ENCODE measurements at regions not wholly inside any gene's neighbourhood (a gene's known extent, or its start where the extent isn't known, plus 50 kb on each side); places are given as distances from the start of the nearest gene placed in this dataset.
A peak's percentile ranks its signal among the peaks of the same experiment; 100 is the strongest.

DNA sequence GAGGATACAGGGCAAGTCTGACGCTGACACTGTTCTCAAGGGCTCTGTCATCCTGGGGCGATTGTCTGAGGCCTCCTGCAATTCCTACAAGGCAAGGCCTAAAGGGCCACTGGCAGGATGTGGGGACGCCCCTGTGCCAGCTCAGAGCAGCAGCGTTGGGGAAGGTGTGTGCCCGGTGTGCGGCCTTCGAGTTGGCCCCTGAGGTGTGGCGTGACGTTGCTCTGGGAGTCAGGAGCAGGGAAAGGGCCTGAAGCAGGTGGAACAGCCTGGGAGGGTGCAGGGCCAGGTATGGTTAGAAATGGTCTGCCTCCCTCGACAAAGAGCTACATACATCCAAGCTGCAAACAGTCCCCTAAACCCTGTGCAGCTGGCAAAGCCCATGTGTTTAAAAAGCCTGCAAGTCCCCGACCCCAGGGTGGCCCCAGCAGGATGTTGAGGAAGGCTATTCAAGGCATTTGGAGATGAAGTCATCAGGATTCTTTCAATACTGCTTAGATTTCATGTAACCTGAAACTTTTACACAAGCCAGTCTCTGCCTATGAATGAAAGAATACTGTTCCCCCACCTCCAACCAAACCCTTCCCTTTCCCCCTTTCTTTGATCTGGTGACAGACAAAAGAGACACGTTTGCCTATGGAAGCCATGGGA lies 142.5 kb upstream of the TNS3 start:
- no peak for FAIRE-seq

DNA sequence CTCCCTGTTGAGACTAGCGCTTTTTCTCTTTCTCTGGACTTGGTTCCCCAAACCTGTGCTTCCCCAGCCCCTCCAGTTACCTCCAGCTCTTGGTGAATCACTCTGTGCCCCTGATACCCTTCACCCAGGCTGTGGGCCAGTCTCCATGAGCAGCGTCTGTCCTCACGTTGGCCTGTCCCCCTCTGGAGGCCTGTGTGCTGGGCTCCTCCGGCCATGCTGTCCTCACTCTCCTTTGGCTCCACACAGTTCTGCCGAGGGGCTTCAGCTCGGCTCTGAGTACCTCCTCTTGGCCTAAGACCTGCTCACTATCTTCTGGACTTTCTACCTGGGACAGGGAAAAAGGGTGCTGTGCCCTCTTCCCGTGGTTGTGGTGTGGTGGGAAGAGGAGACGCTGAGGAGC lies 140.2 kb upstream of the TNS3 start:
- no peak for FAIRE-seq

DNA sequence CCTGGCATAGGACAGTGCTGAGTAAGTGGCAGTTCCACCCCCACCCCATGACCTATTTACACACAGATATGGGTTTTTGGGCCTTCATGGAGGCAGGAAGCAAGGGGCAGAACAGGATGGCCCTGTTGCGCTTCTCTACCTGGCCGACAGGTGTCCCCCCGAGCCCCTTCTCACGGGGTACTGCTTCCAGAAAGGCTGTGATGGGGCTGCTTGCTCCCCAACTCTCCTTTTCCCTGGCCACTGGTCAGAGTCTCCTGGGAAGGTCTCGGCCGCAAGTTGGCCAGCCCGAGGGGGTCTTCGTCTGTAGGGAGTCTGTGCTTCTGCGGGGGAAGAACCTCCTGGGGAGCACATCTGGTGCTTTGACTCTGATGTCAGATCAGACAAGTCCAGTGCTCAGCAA lies 139.8 kb upstream of the TNS3 start:
- FAIRE-seq: no peak

DNA sequence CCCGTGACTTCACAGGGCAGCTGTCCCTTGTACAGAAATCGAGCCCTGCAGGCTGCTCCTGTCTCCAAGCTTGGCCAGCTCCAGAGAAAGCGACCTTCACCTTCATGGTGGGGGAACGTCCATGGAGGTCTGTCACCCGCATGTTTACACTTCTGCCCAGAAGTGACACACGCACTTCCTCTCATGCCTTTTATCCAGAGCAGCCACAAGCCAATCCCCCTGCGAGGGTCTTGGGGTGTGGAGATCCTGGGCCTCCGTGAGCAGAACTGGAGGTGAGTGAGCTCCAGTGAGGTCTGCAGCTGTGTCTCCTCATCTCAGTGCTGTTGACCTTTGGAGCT lies 139.0 kb upstream of the TNS3 start:
- no peak for FAIRE-seq

DNA sequence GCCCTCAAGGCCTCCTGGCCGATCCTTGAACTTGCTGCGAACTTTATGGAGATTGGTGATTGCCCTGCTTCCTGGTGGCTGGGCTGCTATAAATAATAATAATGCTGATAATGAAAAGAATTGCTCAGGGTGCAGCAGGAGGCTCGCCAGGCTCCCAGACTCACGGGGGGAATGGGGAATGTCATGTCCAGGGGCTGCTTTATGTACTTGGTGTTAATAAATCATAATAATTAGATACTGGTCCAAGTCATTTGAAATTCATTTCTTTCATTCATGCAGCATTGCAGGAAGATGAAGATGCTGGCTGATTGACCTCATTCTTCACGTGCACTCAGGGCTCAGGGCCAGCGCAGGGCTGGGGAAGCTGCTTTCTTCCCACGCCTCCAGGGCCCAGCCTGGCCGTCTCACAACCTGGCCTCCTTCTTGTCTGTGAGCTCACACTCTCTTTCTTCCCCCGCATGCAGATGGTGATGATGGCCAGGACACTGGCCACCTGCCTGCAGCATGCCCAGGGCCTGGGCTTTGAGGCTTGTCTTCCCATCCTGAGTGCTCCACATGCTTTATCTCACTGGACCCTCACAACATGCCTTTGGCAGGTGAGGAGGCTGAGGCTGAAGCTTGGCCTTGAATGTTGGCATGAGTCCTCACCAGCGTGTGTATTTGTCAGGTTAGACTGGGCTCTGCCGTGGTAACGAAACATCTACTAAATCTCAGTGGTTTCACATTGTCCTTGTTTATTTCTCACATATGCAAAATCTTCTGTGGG lies 138.4 kb upstream of the TNS3 start:
- FAIRE-seq: peak; percentile 29

DNA sequence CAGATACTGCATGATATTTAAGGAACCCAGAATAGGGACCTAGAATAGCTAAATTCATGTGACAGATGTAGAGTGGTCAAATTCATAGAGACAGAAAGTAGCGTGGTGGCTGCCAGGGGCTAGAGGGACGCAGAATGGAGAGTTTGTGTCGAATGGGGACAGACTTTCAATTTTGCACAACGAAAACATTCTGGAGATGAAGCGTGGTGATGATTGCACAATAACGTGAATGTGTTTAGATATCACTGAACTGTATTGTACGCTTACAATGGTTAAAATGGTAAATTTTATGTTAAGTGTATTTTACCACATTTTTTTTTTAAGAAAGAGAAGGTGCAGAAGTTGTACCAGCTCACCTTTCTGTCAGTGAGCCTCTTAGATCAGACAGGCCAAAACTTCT lies 137.8 kb upstream of the TNS3 start:
- no peak for FAIRE-seq

DNA sequence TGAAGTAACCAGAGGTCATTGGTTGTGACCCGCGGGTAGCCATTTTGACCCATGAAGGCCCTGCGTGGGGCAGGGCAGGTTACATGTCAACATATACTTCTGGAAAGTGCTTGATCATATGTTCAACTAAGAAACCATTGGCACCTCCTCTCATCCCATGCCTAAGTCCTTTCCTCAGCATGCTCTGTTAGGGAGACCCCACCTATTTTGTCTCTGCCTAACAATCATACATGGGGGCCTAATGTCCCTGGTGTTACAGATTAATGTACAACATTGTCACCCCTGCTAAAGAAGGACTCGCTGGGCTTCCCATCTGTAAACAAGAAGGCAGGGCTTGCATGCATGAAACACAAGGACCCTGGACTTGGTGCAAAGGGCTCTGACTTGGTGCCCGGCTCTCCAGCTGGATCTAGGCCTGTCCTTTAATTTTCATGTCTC lies 133.7 kb upstream of the TNS3 start:
- no peak for FAIRE-seq

DNA sequence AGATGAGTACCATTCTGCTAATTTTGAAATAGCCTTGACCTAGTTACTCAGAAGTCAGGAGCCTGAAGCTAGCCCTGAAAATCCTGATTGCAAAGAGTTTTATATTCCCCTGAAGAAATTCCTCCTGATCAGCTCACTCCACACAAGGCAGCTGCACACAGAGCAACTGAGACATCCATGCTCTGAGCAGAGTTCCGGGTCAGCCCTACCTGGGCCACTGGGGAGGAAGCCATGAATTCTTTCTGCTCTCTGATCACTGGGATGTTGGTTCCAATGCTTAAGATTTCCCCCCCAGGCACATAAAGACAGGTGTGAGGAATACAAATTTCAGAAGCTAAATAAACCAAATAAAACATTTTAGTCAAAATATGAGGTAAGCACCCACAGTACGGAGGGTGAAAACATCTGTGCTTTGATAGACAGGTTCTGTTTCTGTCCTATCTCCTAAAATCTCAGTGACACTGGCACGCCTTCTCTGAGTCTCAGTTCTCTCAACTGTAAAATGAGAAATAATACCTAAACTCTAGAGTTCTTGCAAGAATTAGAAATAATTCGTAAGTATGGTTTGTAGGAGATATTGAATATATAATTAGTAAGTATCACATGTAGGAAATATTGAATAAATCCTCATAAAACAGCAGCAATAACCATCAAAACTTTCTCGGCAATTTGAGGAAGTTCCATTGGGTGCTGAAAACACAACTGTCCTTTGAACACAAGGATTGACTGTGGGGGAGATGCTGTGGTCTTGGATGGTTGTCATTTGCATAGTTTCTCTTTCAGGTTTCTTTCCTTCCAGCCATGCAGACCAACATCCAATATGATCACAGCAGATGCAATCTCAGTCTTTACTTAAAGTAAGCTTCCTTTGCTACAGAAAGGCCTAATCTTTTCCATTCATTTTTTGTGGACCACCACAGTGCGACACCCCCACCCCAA lies 133.0 kb upstream of the TNS3 start:
- no peak for FAIRE-seq

DNA sequence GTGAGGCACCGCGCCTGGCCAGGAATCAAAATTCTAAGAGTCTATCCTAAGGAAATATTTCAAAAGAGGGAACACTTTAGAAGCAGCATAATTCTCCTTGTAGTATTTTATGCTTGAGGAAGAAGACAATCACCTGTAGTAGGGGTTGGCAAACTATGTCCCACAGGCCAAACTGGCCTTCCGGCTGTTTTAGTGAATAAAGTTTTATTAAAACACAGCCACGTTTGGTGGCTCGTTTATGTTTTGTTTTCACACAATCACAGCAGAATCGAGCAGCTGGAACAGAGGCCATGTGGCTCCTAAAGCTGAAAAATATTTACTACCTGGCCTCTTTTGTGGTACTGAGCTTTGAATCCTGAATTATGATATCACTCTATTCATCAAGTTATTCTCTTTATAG lies 131.7 kb upstream of the TNS3 start:
- no peak for FAIRE-seq

DNA sequence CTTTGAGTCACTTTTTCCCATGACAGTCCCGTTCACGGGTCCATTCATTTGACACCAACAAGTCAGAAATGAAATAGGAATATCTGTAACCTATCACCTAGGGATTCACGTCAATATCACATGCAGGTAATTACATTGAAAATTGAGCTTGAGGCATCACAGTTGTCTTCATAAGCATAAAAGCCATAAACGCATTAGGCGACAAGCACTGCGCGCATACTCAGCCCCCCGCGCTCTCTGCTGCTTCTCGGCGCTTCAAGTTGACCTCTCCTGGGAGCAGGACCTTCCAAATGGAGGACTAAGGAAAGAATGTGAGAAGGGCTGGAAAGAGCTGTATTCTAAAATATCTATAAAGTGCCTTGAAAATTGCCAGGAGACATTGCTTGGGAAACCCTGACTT lies 130.5 kb upstream of the TNS3 start:
- FAIRE-seq: no peak

DNA sequence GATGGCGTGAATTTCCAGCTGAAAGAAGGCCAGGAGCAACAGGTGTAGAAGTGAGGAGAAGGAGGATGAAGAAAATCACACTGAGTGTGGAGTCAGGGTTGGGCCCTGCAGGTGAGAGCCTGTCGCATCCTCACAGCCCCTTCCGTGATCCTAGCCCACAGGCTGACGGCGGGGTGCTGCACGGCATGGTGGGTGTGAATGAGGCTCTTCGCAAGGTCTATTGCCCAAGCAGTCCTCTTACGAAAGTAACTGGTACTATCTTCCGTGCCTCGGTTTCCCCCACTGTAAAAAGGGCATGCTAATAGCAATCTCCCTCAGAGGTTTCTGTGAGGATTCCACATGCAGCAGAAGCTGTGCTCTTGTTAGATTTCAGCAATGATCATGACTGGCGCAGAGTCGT lies 129.9 kb upstream of the TNS3 start:
- FAIRE-seq: no peak

DNA sequence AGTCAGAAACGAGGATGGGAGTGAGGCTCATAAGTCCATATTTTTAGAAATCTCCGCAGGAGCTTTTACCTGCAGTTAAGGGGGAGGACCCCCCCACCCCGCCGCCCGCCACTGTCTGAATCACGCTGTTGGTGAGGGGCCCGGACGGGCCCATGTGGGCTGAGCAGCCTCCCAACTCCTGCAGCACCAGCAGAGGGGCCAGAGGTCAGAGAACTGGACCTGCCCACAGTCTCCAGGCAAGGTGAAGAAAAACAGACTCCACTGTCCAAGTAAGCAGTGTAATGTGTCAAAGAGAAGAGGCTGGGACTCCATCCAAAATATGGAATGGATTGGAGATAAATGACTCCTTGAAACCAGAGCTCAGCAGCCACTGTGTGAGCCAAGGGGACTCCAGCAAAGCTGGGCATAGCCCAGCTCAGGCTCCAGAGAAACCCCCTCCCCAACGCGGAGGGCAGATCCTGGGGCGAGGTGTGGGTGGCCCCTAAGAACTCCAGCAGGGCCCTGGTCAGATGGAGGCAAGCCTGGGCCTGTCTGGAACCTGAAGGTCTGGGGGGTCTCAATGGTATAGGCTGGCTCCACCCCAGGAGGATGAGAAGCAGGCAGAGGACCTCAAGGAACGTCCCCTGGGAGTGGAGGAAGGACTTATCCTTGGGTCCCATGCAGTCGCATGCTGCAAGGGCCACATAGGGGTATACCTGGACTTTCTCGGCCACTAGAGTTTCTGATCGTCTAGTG lies 128.5 kb upstream of the TNS3 start:
- FAIRE-seq: no peak

DNA sequence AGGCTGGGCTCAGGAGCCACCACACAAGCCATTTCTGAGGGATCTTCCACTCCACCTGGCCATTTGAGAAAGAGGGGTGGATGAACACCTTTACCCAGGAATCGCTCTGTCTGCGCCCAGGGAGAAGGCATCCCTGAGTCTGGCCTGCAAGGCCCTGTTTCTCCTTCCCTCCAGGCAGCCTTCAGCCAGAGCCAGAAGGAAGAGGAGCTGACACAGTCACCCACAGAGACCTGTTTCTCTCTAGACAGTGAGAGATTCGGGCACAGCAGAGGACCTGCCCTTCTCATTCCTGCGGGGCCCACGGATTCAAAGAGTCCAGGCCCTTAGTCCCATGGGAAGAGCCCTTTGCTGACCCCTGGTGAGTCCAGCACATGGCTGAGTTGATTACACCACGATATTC lies 127.5 kb upstream of the TNS3 start:
- no peak for FAIRE-seq

DNA sequence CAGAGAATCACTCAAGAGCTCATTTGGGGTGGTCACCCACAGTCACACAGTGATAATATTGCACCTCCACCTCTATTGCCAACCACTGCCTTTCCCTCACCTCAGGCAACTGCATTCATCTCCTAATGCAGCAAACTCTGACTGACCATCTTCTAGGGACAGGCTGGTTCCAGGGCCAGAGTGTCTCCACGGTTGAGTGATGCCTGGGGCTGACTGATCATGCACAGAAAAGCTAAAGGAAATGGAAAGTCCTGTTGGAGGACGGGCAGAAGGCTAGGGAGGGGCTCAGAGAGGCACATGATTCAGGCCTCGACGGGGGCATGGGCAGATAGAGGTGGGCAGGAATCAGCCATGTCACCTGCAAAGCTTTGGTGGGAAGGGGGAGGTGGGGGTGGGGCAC lies 127.1 kb upstream of the TNS3 start:
- no peak for FAIRE-seq

DNA sequence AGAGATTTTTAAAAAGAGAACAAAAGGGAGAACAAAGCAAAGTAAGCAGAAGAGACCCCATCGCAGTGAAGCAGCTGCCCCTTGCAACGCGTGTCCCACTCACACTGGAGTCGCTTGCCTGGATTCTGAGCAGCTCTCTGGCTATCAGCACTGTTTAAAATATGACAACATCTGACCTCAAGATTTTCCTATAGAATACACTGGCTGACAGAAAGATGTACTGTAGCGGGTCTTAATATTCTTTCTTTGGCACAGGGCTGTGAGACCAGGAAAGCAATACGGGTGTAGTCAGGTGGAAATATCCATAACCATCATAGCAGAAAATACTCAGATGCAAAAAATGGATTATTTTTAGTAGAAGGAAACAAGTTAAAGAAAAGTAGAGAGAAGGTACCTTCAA lies 125.7 kb upstream of the TNS3 start:
- FAIRE-seq: no peak

DNA sequence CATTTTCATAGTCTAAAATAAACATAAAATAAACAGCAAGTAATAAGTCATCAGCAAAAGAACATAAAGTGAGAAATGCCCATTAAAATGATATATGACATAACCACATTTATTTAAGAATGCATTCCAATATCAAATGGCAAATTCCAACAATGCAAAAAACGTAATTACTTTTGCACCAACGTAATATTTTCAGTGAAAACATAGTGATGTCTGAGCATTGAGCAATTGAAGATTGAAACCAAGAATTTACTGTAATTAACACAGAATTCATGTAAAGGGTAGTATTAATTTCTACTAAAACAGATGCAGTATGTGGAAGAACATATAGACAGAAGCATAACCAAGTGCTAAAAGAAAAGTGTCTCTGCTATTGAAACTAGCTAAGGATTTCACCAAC lies 123.0 kb upstream of the TNS3 start:
- FAIRE-seq: peak; percentile 8

DNA sequence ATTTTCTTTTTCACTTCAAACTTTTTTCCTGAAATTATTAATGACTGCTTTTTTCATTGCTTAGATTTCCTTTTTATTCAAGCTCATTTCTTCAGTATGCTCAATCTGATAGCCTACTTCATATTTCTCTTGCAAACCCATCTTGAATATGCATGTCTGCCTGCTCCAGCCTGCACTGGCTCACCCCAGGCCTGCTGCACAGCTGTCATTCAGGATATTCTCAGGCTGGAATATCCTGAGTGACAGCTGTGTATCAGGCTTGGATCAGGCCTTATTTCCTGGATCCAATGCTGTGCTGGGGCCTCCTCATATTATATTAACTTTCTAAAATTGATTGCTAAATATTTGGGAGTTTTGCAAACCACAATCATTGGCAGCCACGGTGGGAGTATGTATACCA lies 120.2 kb upstream of the TNS3 start:
- FAIRE-seq: no peak

DNA sequence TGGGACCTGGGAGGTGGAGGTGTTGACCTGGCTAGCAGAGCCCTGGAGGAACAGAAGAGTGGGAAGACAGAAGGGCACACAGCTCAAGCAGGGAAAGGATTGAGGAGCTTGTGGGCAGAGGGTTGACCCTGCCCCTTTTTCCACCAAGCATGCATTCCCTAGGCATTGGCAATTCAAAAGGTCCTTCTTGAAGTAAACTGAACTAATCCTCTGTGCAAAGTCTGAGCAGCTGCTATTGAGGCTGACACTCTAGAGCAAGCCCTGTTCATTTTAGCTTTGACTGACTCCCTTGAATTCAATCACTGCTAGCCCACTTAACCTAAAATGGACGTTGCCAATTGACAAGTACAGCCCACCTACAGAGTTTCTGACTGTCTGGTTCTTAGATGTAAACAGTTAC lies 116.5 kb upstream of the TNS3 start:
- no peak for FAIRE-seq

DNA sequence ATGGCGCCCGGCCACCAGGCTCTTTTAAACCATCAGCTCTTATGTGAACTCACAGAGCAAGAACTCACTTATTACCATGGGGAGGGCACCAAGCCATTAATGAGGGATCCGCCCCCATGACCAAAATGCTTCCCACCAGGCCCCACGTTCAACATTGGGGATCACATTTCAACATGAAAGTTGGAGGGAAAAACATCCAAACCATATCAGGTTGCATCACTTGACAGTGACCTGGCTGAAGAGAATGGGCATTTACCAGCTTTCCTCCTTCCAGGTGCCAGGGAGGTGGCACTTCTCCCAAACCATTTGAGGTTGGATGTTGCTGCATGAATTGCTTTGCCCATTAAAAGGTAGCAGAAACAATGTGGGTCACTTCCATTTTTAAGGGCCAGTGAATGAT lies 115.6 kb upstream of the TNS3 start:
- FAIRE-seq: no peak

DNA sequence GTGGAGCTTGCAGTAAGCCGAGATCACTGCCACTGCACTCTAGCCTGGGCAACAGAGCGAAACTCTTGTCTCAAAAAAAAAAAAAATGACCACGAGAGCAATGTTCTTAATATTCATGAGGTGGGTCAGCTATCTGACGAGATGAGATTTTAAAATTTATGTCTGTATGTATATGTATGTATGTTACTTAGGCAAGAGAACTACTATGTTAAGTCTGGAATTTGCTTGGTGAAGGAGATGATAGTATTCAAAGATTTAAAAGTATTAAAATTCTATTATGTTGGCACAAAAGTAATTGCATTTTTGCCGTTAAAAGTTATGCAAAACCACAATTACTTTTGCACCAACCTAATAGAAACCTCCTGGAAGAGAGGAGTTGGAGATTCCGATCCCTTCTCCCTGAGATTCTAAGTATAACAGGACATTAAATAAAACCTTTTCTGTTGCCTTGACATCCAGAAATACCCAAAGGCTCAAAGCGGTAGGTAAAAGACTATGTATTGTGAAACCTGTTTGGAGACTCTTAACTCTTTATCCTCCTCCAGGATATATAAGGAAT lies 114.3 kb upstream of the TNS3 start:
- no peak for FAIRE-seq

DNA sequence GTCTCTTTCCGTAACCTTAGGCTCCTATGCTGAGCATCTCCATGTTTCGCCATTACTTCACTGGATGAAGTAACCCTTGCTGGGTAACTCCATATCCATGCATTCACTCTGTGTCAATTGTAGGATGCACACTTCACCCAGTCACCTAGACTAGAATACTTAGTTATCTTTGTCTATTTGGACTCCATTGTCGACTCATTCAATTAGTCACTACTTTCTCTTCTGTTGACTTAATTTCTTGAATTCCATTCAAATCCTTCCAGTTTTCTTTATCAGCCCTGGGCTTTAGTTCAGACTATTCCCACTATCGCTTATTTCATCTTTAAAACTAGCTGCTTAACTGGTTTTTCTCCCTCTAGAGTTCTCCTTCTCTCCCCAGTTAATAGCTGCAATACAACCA lies 111.3 kb upstream of the TNS3 start:
- no peak for FAIRE-seq

DNA sequence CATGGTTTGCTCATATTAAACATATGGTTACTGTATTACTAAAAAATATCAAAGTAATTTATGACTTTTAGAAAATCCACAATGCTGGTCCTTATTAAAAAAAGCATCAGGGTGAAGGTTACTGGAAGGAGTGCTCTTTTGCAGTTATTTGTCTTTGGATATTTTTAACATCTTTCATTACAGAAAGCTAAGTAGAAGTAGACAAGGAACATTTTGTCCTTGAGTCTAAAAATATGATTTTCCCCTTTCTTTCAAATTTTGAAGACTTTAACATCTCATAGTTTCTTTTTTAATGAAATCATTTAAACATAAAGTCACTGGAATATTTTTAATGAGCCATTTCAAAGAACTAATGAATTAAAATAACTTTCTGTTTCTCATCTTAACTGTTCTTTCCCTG lies 110.1 kb upstream of the TNS3 start:
- peak; percentile 98 for FAIRE-seq

Measured in endometrium (tissue), 2 donors.